ENCODE measurements at regions not wholly inside any gene's neighbourhood (a gene's known extent, or its start where the extent isn't known, plus 50 kb on each side); places are given as distances from the start of the nearest gene placed in this dataset.

DNA sequence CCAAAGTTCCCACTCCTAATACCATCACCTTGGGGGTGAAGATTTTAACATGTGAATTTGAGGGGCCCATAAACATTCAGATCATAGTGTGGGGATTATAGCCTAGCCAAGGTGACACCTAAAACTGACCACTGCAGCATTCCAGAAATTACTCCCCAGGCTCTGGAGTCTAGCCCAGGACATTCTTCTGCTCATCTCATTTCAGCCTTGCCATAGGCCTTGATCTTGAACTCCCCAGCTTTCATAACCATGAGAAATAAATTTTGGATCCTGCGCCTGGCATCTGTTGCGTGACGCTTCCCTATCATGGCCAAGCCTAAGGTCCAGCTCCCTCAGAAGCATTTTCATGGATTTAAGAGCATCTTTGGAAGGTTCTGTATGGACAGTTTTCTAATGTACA, 502.9 kb upstream of the THBS1 start:
- H3K27ac ChIP-seq (ENCODE audit: low read depth, low read length) = no peak overlapping the region
- H3K4me1 ChIP-seq (ENCODE audit: control insufficient read depth, low read length) = no peaks in the 10 kb centered on the region
- no peaks in the 10 kb centered on the region for H3K9me2 ChIP-seq (replicated peaks; ENCODE audit: control insufficient read depth, low read length)
- no peaks in the 10 kb centered on the region for H3K79me2 ChIP-seq (ENCODE audit: control insufficient read depth, low read length)
- H3K4me2 ChIP-seq (ENCODE audit: low read length) = no peak overlapping the region
- no peaks in the 10 kb centered on the region for H3K27me3 ChIP-seq (ENCODE audit: control insufficient read depth, low read length)
- no peak overlapping the region for H3K4me3 ChIP-seq (ENCODE audit: low read length)
- no peaks in the 10 kb centered on the region for H3K9me3 ChIP-seq (ENCODE audit: control insufficient read depth, insufficient read depth, low read length)
- H4K20me1 ChIP-seq (ENCODE audit: control insufficient read depth, insufficient read depth, low read depth, low read length) = no peaks in the 10 kb centered on the region
- TF ChIP-seq, protein P1, sequence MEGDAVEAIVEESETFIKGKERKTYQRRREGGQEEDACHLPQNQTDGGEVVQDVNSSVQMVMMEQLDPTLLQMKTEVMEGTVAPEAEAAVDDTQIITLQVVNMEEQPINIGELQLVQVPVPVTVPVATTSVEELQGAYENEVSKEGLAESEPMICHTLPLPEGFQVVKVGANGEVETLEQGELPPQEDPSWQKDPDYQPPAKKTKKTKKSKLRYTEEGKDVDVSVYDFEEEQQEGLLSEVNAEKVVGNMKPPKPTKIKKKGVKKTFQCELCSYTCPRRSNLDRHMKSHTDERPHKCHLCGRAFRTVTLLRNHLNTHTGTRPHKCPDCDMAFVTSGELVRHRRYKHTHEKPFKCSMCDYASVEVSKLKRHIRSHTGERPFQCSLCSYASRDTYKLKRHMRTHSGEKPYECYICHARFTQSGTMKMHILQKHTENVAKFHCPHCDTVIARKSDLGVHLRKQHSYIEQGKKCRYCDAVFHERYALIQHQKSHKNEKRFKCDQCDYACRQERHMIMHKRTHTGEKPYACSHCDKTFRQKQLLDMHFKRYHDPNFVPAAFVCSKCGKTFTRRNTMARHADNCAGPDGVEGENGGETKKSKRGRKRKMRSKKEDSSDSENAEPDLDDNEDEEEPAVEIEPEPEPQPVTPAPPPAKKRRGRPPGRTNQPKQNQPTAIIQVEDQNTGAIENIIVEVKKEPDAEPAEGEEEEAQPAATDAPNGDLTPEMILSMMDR (IDR thresholded peaks at IDR 0.05; ENCODE audit: low read depth, low read length, poor library complexity, severe bottlenecking) = no peak
- TF ChIP-seq EZH2phosphoT487 (IDR thresholded peaks at IDR 0.05; ENCODE audit: borderline replicate concordance, low read length) = no peak
- no peaks in the 10 kb centered on the region for H3F3A ChIP-seq (ENCODE audit: control insufficient read depth, insufficient read depth)
- H3K36me3 ChIP-seq (ENCODE audit: control insufficient read depth, low read length) = no peaks in the 10 kb centered on the region

DNA sequence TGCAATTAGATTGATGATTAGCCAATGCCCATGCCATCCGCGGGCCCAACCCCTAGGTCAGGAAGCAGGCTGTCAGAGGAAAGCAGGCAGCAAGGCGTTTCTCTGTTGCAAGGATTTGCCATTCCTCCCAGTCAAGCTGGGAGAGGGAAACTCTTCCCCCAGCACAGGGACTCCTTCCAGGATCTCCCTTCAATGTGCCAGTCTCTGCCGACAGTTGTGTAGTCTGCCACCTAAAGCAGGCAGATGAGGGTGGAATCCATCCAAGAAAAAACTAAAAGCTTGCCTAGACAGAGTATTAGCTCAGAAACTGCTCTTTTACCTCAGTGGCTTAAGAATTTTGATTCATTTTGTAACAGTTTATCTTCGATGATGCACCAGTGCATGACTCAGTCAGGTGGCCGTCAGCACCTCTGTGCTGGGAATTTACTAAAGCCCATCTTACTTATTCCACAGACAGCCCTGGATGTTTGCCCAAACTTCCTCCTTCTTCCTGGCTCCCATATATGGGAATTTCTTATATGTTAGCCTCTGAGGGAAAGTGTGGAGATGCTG, 501.5 kb upstream of the THBS1 start:
- H3K4me2 ChIP-seq (ENCODE audit: low read length) = no peak overlapping the region
- H3K27ac ChIP-seq (ENCODE audit: low read depth, low read length) = no peak overlapping the region
- H3K9me2 ChIP-seq (replicated peaks; ENCODE audit: control insufficient read depth, low read length) = no peaks in the 10 kb centered on the region
- H3K79me2 ChIP-seq (ENCODE audit: control insufficient read depth, low read length) = no peaks in the 10 kb centered on the region
- no peaks in the 10 kb centered on the region for H4K20me1 ChIP-seq (ENCODE audit: control insufficient read depth, insufficient read depth, low read depth, low read length)
- H3K27me3 ChIP-seq (ENCODE audit: control insufficient read depth, low read length) = no peaks in the 10 kb centered on the region
- H3K4me1 ChIP-seq (ENCODE audit: control insufficient read depth, low read length) = no peaks in the 10 kb centered on the region
- H3F3A ChIP-seq (ENCODE audit: control insufficient read depth, insufficient read depth) = no peaks in the 10 kb centered on the region
- no peaks in the 10 kb centered on the region for H3K9me3 ChIP-seq (ENCODE audit: control insufficient read depth, insufficient read depth, low read length)
- H3K4me3 ChIP-seq (ENCODE audit: low read length) = no peak overlapping the region
- no peaks in the 10 kb centered on the region for H3K36me3 ChIP-seq (ENCODE audit: control insufficient read depth, low read length)
- no peak for TF ChIP-seq EZH2phosphoT487 (IDR thresholded peaks at IDR 0.05; ENCODE audit: borderline replicate concordance, low read length)
- TF ChIP-seq, protein P1 (IDR thresholded peaks at IDR 0.05; ENCODE audit: low read depth, low read length, poor library complexity, severe bottlenecking) = no peak

DNA sequence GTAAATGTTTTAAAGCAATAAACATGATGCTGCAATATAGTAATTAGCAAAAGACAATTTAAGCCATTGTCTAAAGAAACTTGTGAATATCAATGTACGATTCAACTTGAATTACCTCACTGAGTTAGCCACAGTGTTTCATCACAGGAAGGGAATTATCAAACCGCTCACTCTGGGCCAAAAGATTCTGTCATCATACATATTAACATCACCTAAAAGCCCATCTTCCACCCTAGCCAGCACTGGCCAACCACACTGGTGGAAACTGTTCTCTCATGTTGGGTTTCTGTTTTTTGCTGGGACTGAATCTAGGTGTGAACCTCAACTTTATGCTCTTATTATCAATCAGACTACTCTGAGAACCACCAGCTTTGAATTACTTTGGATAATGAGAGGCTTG, 497.7 kb upstream of the THBS1 start:
- H3F3A ChIP-seq (ENCODE audit: control insufficient read depth, insufficient read depth) = no peaks in the 10 kb centered on the region
- no peaks in the 10 kb centered on the region for H4K20me1 ChIP-seq (ENCODE audit: control insufficient read depth, insufficient read depth, low read depth, low read length)
- H3K9me3 ChIP-seq (ENCODE audit: control insufficient read depth, insufficient read depth, low read length) = no peaks in the 10 kb centered on the region
- H3K9me2 ChIP-seq (replicated peaks; ENCODE audit: control insufficient read depth, low read length) = no peaks in the 10 kb centered on the region
- no peak overlapping the region for H3K4me2 ChIP-seq (ENCODE audit: low read length)
- no peaks in the 10 kb centered on the region for H3K79me2 ChIP-seq (ENCODE audit: control insufficient read depth, low read length)
- no peaks in the 10 kb centered on the region for H3K27me3 ChIP-seq (ENCODE audit: control insufficient read depth, low read length)
- no peaks in the 10 kb centered on the region for H3K36me3 ChIP-seq (ENCODE audit: control insufficient read depth, low read length)
- TF ChIP-seq EZH2phosphoT487 (IDR thresholded peaks at IDR 0.05; ENCODE audit: borderline replicate concordance, low read length) = no peak
- TF ChIP-seq, protein P1 (IDR thresholded peaks at IDR 0.05; ENCODE audit: low read depth, low read length, poor library complexity, severe bottlenecking) = no peak
- no peak overlapping the region for H3K4me3 ChIP-seq (ENCODE audit: low read length)
- H3K4me1 ChIP-seq (ENCODE audit: control insufficient read depth, low read length) = no peaks in the 10 kb centered on the region
- no peak overlapping the region for H3K27ac ChIP-seq (ENCODE audit: low read depth, low read length)
